ENCODE measurements at regions not wholly inside any gene's neighbourhood (a gene's known extent, or its start where the extent isn't known, plus 50 kb on each side); places are given as distances from the start of the nearest gene placed in this dataset.

- H3K27me3 ChIP-seq (ENCODE audit: control insufficient read depth in 1 of 2, insufficient read depth in 1 of 2, low read length in 2 of 2): no peaks in the 10 kb centered on the region
- DNase-seq: no peak
- H3K18ac ChIP-seq (ENCODE audit: low read depth in 1 of 2, low read length in 2 of 2): no peak overlapping the region
- H4K8ac ChIP-seq (ENCODE audit: low read length): no peak overlapping the region
- no peaks in the 10 kb centered on the region for H3K9me3 ChIP-seq (ENCODE audit: control insufficient read depth, low read length)
- H4K91ac ChIP-seq (ENCODE audit: low read length): no peak overlapping the region
- no peak overlapping the region for H3K4me2 ChIP-seq (ENCODE audit: low read length, poor library complexity, severe bottlenecking)
- no peak overlapping the region for H2BK15ac ChIP-seq (ENCODE audit: low read depth, poor library complexity, severe bottlenecking)
- H3K4me1 ChIP-seq (ENCODE audit: control insufficient read depth, insufficient read depth, low read depth, low read length): no peaks in the 10 kb centered on the region
- no peak overlapping the region for H3K4me3 ChIP-seq (ENCODE audit: insufficient read depth in 1 of 2, low read depth in 1 of 2, low read length in 2 of 2)
- H2AK5ac ChIP-seq (ENCODE audit: low read length, severe bottlenecking): no peak overlapping the region
- no peak overlapping the region for H2AFZ ChIP-seq (ENCODE audit: low read depth, low read length)
- WGBS: 89% methylated on average over 2 of the region's 2 CpGs
- H2BK5ac ChIP-seq (ENCODE audit: low read depth, low read length, poor library complexity, severe bottlenecking): no peak overlapping the region
- no peak overlapping the region for H2BK12ac ChIP-seq (ENCODE audit: low read length in 2 of 2)
- H3K79me1 ChIP-seq (replicated peaks; ENCODE audit: low read length, poor library complexity, severe bottlenecking): no peaks in the 10 kb centered on the region
- H3K9ac ChIP-seq (ENCODE audit: low read length): no peak overlapping the region
- H3K23ac ChIP-seq (ENCODE audit: low read length in 2 of 2): no peak overlapping the region
- H2BK120ac ChIP-seq (ENCODE audit: low read depth, low read length): no peak overlapping the region
- no peaks in the 10 kb centered on the region for H3K36me3 ChIP-seq (ENCODE audit: control insufficient read depth in 1 of 2, insufficient read depth in 2 of 2, low read depth in 1 of 2, low read length in 2 of 2)
- no peak overlapping the region for H3K4ac ChIP-seq (ENCODE audit: low read depth in 1 of 2, low read length in 2 of 2)
- H3K14ac ChIP-seq (ENCODE audit: low read length in 2 of 2): no peak overlapping the region
- H3K27ac ChIP-seq (ENCODE audit: low read length, poor library complexity, severe bottlenecking): no peak overlapping the region
Observed at GRCh38 chr6:1461207-1461606, 71.8 kb downstream of the FOXF2 start.

GRCh38 chr6:1461736-1462135 is 72.4 kb downstream of the FOXF2 start:
- no peak overlapping the region for H4K91ac ChIP-seq (ENCODE audit: low read length)
- no peak overlapping the region for H2BK5ac ChIP-seq (ENCODE audit: low read depth, low read length, poor library complexity, severe bottlenecking)
- H3K14ac ChIP-seq (ENCODE audit: low read length in 2 of 2): no peak overlapping the region
- no peak overlapping the region for H3K23ac ChIP-seq (ENCODE audit: low read length in 2 of 2)
- H3K4me3 ChIP-seq (ENCODE audit: insufficient read depth in 1 of 2, low read depth in 1 of 2, low read length in 2 of 2): no peak overlapping the region
- no peak overlapping the region for H4K8ac ChIP-seq (ENCODE audit: low read length)
- no peaks in the 10 kb centered on the region for H3K79me1 ChIP-seq (replicated peaks; ENCODE audit: low read length, poor library complexity, severe bottlenecking)
- 89% methylated on average over 1 of the region's 3 CpGs for WGBS
- no peak overlapping the region for H2BK12ac ChIP-seq (ENCODE audit: low read length in 2 of 2)
- no peaks in the 10 kb centered on the region for H3K36me3 ChIP-seq (ENCODE audit: control insufficient read depth in 1 of 2, insufficient read depth in 2 of 2, low read depth in 1 of 2, low read length in 2 of 2)
- no peak overlapping the region for H2BK120ac ChIP-seq (ENCODE audit: low read depth, low read length)
- DNase-seq: no peak
- no peak overlapping the region for H2AK5ac ChIP-seq (ENCODE audit: low read length, severe bottlenecking)
- H3K4me1 ChIP-seq (ENCODE audit: control insufficient read depth, insufficient read depth, low read depth, low read length): no peaks in the 10 kb centered on the region
- H3K27me3 ChIP-seq (ENCODE audit: control insufficient read depth in 1 of 2, insufficient read depth in 1 of 2, low read length in 2 of 2): no peaks in the 10 kb centered on the region
- no peak overlapping the region for H2BK15ac ChIP-seq (ENCODE audit: low read depth, poor library complexity, severe bottlenecking)
- no peak overlapping the region for H3K4me2 ChIP-seq (ENCODE audit: low read length, poor library complexity, severe bottlenecking)
- H3K4ac ChIP-seq (ENCODE audit: low read depth in 1 of 2, low read length in 2 of 2): no peak overlapping the region
- no peaks in the 10 kb centered on the region for H3K9me3 ChIP-seq (ENCODE audit: control insufficient read depth, low read length)
- no peak overlapping the region for H3K9ac ChIP-seq (ENCODE audit: low read length)
- no peak overlapping the region for H2AFZ ChIP-seq (ENCODE audit: low read depth, low read length)
- no peak overlapping the region for H3K27ac ChIP-seq (ENCODE audit: low read length, poor library complexity, severe bottlenecking)
- no peak overlapping the region for H3K18ac ChIP-seq (ENCODE audit: low read depth in 1 of 2, low read length in 2 of 2)

GRCh38 chr6:1463275-1463674 is 73.9 kb downstream of the FOXF2 start:
- H2AFZ ChIP-seq (ENCODE audit: low read depth, low read length): no peak overlapping the region
- H2BK120ac ChIP-seq (ENCODE audit: low read depth, low read length): no peak overlapping the region
- H2BK5ac ChIP-seq (ENCODE audit: low read depth, low read length, poor library complexity, severe bottlenecking): no peak overlapping the region
- no peak overlapping the region for H4K91ac ChIP-seq (ENCODE audit: low read length)
- H3K4me3 ChIP-seq (ENCODE audit: insufficient read depth in 1 of 2, low read depth in 1 of 2, low read length in 2 of 2): no peak overlapping the region
- H3K27ac ChIP-seq (ENCODE audit: low read length, poor library complexity, severe bottlenecking): no peak overlapping the region
- DNase-seq: no peak
- no peak overlapping the region for H4K8ac ChIP-seq (ENCODE audit: low read length)
- H3K18ac ChIP-seq (ENCODE audit: low read depth in 1 of 2, low read length in 2 of 2): no peak overlapping the region
- H3K79me1 ChIP-seq (replicated peaks; ENCODE audit: low read length, poor library complexity, severe bottlenecking): no peaks in the 10 kb centered on the region
- H2AK5ac ChIP-seq (ENCODE audit: low read length, severe bottlenecking): no peak overlapping the region
- H3K14ac ChIP-seq (ENCODE audit: low read length in 2 of 2): no peak overlapping the region
- H3K4me1 ChIP-seq (ENCODE audit: control insufficient read depth, insufficient read depth, low read depth, low read length): no peaks in the 10 kb centered on the region
- no peak overlapping the region for H3K9ac ChIP-seq (ENCODE audit: low read length)
- H3K9me3 ChIP-seq (ENCODE audit: control insufficient read depth, low read length): no peaks in the 10 kb centered on the region
- no peak overlapping the region for H3K4ac ChIP-seq (ENCODE audit: low read depth in 1 of 2, low read length in 2 of 2)
- no peak overlapping the region for H3K4me2 ChIP-seq (ENCODE audit: low read length, poor library complexity, severe bottlenecking)
- no peaks in the 10 kb centered on the region for H3K36me3 ChIP-seq (ENCODE audit: control insufficient read depth in 1 of 2, insufficient read depth in 2 of 2, low read depth in 1 of 2, low read length in 2 of 2)
- WGBS: 74% methylated on average over 7 of the region's 7 CpGs
- H3K27me3 ChIP-seq (ENCODE audit: control insufficient read depth in 1 of 2, insufficient read depth in 1 of 2, low read length in 2 of 2): no peaks in the 10 kb centered on the region
- H2BK15ac ChIP-seq (ENCODE audit: low read depth, poor library complexity, severe bottlenecking): no peak overlapping the region
- no peak overlapping the region for H3K23ac ChIP-seq (ENCODE audit: low read length in 2 of 2)
- no peak overlapping the region for H2BK12ac ChIP-seq (ENCODE audit: low read length in 2 of 2)

GRCh38 chr6:1463751-1464426 is 74.5 kb downstream of the FOXF2 start:
- no peak overlapping the region for H2BK120ac ChIP-seq (ENCODE audit: low read depth, low read length)
- no peaks in the 10 kb centered on the region for H3K9me3 ChIP-seq (ENCODE audit: control insufficient read depth, low read length)
- no peak overlapping the region for H3K14ac ChIP-seq (ENCODE audit: low read length in 2 of 2)
- 78% methylated on average over 6 of the region's 8 CpGs for WGBS
- H3K9ac ChIP-seq (ENCODE audit: low read length): no peak overlapping the region
- H3K27ac ChIP-seq (ENCODE audit: low read length, poor library complexity, severe bottlenecking): no peak overlapping the region
- H2BK12ac ChIP-seq (ENCODE audit: low read length in 2 of 2): no peak overlapping the region
- H2AK5ac ChIP-seq (ENCODE audit: low read length, severe bottlenecking): no peak overlapping the region
- H3K36me3 ChIP-seq (ENCODE audit: control insufficient read depth in 1 of 2, insufficient read depth in 2 of 2, low read depth in 1 of 2, low read length in 2 of 2): no peaks in the 10 kb centered on the region
- H3K4ac ChIP-seq (ENCODE audit: low read depth in 1 of 2, low read length in 2 of 2): no peak overlapping the region
- no peak overlapping the region for H2BK15ac ChIP-seq (ENCODE audit: low read depth, poor library complexity, severe bottlenecking)
- no peak overlapping the region for H3K23ac ChIP-seq (ENCODE audit: low read length in 2 of 2)
- no peak overlapping the region for H3K4me2 ChIP-seq (ENCODE audit: low read length, poor library complexity, severe bottlenecking)
- no peak overlapping the region for H3K18ac ChIP-seq (ENCODE audit: low read depth in 1 of 2, low read length in 2 of 2)
- no peak for DNase-seq
- H2AFZ ChIP-seq (ENCODE audit: low read depth, low read length): no peak overlapping the region
- no peak overlapping the region for H3K4me3 ChIP-seq (ENCODE audit: insufficient read depth in 1 of 2, low read depth in 1 of 2, low read length in 2 of 2)
- no peaks in the 10 kb centered on the region for H3K4me1 ChIP-seq (ENCODE audit: control insufficient read depth, insufficient read depth, low read depth, low read length)
- H4K91ac ChIP-seq (ENCODE audit: low read length): no peak overlapping the region
- H3K79me1 ChIP-seq (replicated peaks; ENCODE audit: low read length, poor library complexity, severe bottlenecking): no peaks in the 10 kb centered on the region
- H3K27me3 ChIP-seq (ENCODE audit: control insufficient read depth in 1 of 2, insufficient read depth in 1 of 2, low read length in 2 of 2): no peaks in the 10 kb centered on the region
- H2BK5ac ChIP-seq (ENCODE audit: low read depth, low read length, poor library complexity, severe bottlenecking): no peak overlapping the region
- H4K8ac ChIP-seq (ENCODE audit: low read length): no peak overlapping the region

All from mesenchymal stem cell (in vitro differentiated cells and primary cell).